ENCODE measurements at regions not wholly inside any gene's neighbourhood (a gene's known extent, or its start where the extent isn't known, plus 50 kb on each side); places are given as distances from the start of the nearest gene placed in this dataset.
"Not testable (repeated sequence)": the region's sequence is repeated elsewhere in the genome, so short reads cannot be mapped to it uniquely, and the experiment has no call there.

DNA sequence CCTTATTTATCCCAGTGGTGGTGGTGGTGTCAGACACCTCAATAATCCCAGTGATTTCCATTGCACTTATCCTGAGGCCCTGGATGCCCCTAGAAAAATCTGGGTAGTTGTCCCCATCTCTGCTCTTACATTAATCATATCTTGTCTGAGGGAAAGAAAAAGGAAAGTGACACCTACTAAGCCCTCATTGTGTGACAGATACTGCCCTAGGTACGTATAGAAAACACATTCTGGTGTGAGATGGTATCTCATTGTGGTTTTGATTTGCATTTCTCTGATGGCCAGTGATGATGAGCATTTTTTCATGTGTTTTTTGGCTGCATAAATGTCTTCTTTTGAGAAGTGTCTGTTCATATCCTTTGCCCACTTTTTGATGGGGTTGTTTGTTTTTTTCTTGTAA, 162.6 kb upstream of the JADE1 start:
- DNase-seq = not testable (repeated sequence)

DNA sequence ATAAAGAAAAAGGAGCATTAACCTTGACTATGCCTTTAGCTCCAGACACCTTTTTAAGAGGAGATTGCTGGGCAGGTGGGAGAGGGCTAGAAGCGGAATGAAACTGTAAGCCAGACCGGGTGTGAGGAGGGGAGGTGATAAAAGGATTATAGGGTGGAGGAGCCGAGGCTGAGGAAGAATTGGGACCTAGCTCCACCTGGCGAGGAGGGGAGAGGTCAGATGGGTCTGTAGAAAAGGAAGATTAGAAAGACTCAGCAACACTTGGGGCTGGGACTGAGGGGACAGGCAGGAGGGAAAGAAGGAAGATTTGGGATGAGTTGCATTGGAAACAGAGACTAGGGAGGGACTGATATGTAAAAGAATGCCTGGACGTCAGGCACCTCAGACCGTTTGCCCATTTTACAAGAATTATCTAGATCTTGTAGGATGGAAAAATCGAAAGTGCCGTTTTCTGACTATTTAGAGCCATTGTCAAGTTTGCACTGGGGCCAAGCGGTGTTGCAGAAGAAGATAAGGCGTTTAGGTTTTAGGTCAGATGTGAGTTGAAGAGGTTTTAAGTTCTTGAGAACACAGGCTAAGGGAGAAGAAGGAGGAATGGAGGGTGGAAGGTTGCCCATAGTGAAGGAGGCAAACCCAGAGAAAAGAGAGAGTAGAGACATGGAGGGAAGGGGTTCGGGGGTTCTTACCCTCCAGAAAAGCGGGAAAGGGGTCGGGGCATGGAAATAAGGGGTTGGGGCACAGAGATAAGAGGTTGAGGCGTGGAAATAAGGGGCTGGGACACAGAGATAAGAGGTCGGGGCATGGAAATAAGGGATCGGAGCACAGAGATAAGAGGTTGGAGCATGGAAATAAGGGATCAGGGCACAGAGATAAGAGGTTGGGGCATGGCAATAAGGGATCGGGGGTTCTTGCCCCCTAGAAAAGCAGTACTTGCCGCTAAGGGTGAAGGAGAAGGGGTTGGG, 164.5 kb upstream of the JADE1 start:
- not testable (repeated sequence) for DNase-seq

DNA sequence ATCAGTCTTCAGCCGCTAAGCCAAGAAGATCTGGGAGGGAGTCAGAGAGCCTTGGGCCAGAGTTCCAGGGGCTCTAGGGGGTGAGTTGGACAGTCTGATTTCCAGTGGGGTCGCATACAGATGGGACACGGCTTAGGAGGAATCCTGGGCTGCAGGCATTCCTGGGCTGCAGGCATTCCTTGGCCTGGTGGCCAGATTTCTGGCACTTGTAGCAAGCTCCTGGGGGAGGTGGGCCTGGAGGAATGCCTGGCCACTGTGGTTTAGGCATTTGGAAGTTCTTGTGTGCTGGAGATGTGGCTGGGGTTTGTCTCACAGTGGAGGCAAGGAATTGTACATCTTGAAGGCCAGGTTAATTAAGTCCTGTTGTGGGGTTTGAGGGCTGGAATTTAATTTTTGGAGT, 165.4 kb upstream of the JADE1 start:
- not testable (repeated sequence) for DNase-seq

DNA sequence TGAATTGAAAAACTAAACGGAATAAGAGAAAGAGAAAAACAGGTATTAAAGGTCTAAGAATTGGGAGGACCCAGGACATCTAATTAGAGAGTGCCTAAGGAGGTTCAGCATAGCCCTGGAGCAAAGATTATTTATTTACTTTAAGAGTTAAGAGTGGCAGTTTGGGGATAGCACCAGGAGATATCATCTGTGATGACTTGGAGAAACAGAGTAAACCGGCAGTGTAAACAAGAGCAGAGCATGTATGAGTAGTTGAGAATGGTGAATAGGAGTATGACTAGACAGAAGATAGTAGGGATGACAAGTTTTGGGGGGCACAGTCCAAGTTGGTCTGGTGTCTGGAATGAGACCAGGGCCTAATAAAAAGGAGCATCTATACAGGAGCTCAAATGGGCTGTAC, 167.9 kb upstream of the JADE1 start:
- DNase-seq = not testable (repeated sequence)

DNA sequence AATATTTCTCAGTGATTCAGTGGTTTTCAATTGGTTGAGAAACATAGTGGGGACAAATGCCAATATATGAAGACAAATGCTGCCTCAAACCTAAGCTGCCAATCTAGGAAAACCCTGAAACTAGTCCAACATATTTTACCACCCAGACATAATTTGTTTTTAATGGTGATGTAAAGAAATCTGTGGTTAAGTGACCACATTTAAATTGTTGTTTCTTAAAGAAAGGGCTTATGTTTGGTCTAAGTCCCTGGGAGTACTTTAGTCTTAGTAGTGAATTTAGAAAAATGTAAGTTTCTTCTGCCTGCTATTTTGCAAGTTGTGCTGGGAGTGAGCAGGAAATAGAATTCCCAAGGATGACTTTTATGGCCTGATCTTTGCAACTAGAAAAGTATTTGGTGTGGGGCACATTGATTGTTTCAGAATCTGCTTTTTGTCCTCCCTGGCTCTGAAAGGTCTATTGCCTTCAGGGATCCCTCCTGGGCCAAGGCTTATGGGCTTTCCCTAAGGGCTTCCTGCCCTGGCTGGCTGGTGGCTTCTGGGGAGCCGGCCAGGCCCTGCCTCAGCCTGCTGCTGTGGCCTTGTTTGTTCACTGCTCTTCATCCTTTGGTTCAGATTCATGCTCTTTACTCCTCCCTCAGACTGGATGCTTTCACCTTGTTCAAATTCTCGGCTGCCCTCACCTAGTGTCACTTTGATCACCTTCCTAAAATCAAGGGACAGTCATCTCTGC, 169.8 kb upstream of the JADE1 start:
- DNase-seq = no peak

DNA sequence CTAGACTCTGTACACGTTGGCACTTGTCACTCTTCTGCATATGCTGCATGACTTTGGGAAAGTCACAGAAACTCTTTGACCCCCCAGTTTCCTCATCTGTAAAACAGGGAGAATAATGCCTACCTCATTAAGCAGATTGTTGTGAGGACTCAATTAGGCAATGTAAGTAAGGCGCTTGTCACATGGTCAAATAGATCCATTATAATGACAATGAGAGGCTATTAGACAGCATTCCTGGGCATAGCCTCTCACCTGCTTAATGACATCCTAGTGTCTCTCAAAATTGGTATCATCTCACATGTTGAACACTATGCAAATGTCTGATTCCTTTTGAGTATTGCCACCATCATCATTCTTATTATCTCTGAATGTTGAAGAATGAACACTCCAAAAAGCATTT, 172.6 kb upstream of the JADE1 start:
- no peak for DNase-seq

DNA sequence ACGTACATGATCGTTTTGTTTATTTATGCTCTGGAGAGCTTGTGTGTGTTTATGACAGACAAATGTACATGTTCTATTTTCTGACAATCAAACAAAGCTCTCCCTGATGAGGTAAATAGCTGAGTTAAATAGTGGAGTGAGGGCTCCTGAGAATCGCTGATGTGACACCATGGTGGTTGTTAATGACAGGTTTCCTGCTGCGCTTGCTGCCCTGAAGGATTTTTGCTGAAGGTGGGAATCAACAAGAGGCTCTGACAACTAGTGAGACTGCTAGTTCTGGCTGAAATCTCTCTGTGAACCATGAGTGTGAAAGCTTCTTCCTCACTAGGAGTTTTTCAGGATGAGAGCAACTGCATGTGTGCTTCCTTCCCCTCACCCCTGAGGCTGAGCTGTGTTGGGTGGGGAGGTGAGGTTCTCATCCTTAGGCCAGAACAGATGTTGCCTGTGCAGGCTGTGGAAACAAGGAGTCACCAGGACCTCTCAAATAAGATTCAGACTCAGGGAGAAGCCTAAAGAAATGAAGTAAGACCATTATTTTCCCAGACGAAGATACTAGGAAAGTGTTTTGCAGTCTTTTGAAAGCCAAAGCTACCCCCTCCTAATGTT, 173.4 kb upstream of the JADE1 start:
- no peak for DNase-seq

DNA sequence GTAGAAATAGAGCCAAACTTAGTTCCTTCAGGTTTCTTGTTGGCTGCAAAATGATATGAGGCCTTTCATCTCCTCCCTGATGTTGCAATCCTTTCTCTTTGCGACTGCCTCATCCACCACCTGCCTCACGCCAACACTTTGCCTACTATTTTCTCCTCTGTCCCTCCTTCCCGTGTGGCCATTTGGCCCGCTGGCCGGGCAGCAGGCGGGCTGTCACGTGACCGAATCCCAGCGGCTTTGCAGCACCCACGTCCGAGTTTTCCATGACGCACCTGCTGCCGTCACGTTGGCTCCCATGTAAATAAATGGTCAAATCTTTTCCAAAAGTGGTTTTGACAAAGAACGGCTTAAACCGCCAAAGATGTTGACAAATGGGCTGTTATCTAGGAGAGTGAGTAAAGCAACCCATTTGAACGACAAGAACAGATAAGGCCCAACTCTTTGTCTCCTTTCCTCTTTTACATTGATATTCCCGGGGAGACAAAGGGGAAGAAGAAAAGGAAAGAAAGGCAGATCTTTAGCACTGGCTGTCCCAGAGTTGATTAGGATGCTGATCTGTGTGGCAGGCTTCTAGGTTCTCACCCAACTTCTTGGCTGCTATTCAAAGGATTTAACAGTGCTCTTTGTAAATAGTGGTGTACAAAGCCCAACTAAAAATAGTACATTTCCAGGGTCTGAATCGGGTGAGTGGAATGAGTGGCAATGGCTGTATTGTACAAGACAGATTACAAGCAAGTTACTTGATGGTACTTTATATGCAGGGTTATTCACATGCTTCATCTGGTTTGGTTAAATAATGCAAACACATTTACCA, 174.2 kb upstream of the JADE1 start:
- DNase-seq = no peak

DNA sequence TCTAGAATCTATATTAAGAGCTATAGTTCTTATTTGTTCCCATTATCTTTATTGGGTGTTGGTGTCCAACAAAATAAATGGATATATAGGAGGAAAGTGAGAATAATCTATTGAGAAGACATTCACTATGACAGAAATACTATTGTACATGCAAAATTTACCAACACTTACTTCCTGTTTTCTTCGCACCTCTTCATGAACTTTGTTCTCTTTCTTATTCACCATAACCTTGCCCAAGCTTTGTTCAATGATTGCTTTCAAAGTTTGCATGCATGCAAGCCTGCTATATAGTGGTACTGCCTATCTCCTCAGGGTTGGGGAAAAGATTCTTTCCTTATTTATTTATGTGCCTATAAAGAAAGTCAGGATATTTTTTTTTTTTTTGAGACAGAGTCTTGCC, 176.4 kb upstream of the JADE1 start:
- DNase-seq = no peak

DNA sequence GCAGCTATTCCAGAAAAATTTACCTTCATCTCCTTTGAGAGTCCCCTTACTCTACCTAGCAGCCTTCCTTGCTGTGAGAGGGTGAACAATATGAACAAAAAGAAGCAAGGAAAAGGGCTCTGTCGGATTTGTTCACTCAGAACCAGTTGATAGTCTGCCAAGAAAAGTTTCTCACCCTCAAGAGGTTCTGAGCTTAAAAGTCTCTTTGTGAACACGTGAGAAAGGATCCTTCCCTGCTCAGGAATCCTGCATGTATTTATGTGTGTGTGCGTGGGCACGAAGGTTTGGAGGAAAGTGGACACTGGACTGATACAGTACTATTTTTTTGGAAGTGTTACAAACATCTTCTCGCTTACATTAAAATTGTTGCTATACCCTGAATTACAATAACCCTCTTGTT, 178.6 kb upstream of the JADE1 start:
- no peak for DNase-seq

DNA sequence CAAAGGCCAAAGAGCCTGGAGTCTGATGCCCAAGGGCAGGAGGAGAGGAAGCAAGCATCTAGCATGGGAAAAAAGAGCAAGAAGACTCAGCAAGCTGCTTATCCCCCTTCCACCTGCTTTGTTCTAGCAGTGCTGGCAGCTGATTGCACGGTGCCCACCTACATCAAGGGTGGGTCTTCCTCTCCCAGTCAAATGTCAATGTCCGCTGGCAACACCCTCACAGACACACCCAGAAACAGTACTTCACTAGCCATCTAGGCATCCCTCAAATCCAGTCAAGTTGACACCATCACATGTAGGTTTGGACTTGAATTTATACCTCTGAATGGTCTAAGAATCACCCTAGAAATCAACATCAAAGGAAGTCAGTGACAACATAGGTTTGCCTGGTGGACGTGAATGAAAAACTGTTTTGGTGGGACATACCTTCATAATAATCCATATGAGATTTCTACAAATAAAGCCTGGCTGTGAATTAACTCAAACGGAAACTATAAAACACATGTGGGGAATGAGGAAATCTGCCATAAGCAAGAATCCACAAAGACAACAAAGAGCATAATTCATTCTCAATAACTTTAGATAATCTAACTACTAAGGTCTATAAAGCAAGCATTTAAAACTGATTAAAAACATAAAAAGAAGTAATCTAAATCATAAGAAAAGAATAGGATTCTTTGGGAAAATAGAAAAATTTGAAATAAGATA, 185.8 kb upstream of the JADE1 start:
- no peak for DNase-seq

DNA sequence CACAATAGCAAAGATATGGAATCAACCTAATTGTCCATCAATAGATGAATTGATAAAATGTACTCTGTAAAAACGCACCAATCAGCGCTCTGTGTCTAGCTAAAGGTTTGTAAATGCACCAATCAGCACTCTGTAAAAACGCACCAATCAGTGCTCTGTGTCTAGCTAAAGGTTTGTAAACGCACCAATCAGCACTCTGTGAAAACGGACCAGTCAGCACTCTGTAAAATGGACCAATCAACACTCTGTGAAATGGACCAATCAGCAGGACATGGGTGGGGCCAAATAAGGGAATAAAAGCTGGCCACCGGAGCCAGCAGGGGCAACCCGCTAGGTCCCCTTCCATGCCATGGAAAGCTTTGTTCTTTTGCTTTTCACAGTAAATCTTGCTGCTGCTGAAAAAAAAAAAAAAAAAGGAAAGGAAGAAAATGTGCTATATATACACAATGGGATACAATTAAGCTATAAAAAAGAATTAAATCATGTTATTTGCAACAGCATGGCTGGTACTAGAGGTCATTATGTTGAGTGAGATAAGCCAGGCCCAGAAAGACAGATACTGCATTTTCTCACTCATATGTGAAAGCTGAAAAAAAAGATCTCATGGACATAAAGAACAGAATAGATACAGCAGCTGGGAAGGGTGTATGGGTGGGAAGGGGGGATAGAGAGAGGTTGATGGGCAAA, 189.1 kb upstream of the JADE1 start:
- DNase-seq = not testable (repeated sequence)

DNA sequence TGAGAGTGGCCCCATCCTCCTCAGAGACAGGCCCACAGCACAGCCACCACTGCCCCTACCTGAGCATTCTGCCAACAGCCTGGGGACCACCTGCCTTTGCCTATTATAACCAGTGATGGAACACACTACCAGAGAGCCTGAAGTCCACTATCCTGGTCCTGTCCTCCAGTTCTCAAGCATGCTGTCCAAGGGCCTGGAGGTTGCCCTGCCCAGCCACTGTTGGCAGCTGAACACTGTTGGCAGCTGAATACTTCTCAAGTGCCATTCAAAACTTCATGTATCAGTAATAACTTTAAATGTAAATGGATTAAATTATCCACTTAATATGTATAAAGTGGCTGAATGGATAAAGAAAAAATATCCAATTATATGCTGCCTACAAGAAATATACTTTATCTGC, 194.3 kb upstream of the JADE1 start:
- DNase-seq = no peak

DNA sequence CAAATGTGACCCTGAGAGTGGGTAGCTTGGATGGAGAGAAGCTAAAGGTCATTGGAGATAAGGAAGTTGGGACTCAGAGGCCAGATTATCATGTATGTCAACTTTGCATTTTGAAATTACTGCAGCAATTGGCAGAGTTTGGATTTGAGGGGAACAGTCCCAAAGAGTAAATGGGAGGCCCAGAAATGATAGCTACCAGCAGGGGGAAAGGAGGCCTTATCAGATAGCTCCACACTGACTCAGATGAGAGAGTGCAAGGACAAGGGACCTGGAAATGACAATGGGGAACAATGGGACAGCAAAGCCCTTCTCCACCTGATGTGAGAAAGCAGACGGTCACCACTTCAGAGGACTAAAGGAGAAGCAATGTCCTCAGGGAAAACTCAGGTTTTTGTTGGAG, 201.5 kb upstream of the JADE1 start:
- no peak for DNase-seq

DNA sequence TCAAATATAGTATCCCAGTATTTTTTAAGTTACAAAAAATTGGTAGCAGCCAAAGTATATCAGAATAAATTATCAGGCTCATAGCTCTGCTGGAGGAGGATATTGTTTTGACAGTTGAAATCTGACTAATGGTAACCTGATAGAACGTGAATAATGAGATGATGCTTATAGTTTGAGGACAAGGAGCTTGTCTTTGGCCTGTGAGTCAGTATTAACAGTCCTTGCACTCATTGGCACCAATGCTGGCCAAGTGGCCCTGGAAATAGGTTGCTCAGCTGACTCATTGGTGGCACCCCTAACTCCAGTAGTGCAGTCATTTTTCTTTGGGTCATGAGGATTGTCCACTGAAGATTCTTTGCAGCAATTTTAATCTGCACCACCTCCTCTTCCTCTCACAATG, 203.3 kb upstream of the JADE1 start:
- no peak for DNase-seq

DNA sequence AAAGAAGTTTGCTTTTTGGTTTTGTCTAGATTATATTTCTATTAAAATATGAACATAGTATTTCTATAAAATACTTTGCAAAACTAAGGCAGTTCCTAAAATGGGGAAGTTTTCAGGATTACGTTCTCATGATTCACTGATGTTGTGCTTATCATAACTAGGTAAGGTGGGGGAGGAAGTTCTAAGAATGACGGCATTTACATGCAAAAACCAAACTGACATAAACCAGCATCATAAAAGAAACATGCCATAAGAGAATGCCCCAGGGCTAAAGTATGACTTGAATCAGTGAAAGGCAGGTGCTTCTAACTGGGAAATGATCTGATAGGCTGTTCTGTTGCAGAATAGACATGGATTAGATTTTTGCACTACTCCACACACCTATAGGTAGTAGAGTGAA, 204.7 kb upstream of the JADE1 start:
- DNase-seq = no peak

DNA sequence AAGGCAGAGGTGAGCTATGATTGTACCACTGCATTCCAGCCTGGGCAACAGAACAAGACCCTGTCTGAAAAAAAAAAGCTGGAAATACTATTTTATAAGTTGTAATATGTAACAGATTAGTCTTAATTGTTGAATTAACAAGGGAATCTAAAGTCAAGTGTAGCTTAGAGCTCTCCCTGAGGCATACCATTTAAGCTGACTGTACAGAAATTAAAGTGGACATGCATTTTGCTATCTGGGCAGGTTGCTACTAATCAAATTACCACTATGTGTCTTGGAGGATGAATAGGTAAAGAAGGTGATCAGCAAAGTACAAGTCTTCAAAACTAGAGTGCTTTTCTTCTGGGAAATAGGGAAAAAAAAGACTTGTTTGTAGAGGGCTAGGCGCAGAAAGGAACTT, 205.3 kb upstream of the JADE1 start:
- DNase-seq = no peak

DNA sequence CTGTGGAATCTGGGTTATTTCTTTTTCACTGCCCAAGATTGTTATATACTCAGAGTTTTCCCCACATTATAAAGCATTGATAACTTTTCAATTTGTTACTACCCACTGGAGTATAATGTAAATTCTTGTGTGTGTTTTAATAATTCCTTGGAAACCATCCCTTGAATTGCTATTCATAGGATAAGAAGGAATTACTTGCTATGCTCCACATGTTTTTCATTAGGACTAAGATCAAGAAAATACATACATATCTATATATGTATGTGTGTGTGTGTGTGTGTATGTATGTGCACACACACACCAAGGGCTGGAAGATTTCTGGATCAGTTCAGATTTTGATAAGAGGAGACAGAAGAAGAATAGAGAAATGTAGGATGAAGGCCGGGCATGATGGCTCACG, 206.4 kb upstream of the JADE1 start:
- DNase-seq = no peak

DNA sequence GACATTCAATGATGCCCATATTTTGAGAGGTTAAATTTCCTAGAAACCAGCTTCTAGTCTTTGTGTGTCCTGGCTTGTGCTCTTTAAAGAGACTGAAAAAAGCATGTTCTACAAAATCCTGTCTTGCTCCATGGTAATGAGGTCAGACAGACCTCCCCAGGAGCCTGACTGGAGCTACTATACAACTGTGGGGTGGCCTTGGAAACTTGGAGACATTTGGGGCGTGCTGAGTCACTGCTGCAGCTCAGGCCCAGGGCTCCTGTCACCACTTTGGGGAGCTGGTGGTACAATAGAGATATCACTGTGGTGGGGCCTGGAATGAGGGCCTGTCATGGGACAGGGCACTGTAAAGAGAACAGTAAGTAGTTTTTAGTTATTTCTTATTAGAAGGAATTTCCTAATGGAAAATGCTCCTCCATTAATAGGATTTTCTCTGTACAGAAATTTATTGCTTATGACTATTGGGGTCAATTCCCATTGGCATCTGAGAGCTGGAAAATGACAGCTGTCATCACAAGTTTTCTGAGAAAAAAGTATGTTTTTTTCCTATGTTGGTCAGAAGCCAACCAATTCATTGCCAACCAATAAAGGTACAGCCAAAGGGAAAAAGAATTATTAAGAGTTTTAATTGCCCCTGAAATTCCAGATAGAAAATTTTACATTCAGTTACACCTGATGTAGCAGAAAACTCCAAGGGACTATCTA, 207.4 kb upstream of the JADE1 start:
- DNase-seq = no peak

DNA sequence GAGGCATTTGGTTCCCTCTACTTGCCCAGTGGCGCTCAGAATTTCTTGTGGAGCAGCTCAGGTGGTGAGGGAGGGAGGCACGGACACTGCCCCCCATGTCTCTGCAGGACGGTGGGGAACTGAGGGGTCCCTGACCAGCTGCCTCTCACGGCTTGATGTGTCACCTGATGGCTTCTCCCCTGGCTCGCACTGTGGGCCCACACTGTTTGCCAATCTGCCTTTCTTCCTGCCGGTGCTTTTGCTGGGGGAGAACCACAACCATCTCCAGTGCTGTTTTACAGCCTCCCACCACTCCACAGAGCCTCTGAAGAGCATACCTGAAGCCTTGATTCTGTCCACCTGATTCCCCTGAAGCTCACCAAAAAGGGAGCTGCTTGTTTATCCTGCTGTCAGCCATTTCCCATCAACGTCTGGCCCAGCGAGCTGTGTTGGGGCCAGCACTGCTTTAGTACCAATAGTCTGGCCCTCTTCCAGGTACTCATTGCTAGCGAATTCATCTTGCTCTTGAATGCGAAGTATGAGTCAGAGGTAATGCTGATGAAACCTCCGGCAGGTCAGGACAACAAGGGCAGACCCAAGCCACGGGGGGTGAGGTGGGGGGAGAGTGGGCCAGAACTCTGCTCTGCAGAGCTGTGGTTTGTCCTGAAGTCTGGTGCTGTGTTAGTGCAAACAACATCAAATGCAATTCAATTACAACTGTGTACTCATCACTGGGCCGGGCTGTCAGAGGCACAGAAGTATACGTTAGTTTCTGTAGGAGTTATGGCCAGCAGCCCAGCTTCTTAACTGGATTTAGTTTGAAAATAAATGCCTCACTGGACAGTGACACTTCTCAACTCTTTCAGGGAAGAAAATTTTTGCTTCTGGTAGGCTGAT, 208.3 kb upstream of the JADE1 start:
- no peak for DNase-seq

Measured in hindlimb muscle (tissue), 1 donor.